ENCODE measurements at regions not wholly inside any gene's neighbourhood (a gene's known extent, or its start where the extent isn't known, plus 50 kb on each side); places are given as distances from the start of the nearest gene placed in this dataset.

GRCh38 chr9:108786322-108786721, 69.5 kb downstream of the ACTL7B start:
- Histone ChIP-seq H4K20me1 (ENCODE audit: insufficient read depth, low read length) (no peaks in the 10 kb centered on the region), H3K36me3 (replicated peaks in 1 of 2; ENCODE audit: control insufficient read depth in 1 of 2, insufficient read depth in 2 of 2, low read length in 2 of 2) (no peaks in the 10 kb centered on the region), H3K27ac (ENCODE audit: low read depth in 1 of 2, low read length in 2 of 2) (no peak overlapping the region), H3K9me3 (replicated peaks in 1 of 2; ENCODE audit: control insufficient read depth in 1 of 2, insufficient read depth in 1 of 2, low read length in 2 of 2) (peaks cover 0 to 7% of the 10 kb centered on the region in 2 donors), H3K79me2 (ENCODE audit: insufficient read depth, low read length) (no peaks in the 10 kb centered on the region), H3K4me3 (replicated peaks in 1 of 3; ENCODE audit: low read depth in 2 of 3, low read length in 3 of 3) (no peak overlapping the region), H3K4me1 (ENCODE audit: control insufficient read depth in 1 of 2, insufficient read depth in 2 of 2, low read length in 2 of 2) (peaks cover 52 to 66% of the 10 kb centered on the region in 2 donors), H3K4me2 (replicated peaks; ENCODE audit: extremely low read depth, low read length, poor library complexity, severe bottlenecking) (no peak overlapping the region), H3K9ac (ENCODE audit: insufficient read depth, low read length, poor library complexity, severe bottlenecking) (no peak overlapping the region), H3K27me3 (ENCODE audit: control insufficient read depth in 2 of 2, insufficient read depth in 2 of 2, low read length in 2 of 2) (no peaks in the 10 kb centered on the region), H2AFZ (ENCODE audit: insufficient read depth, low read depth, low read length, poor library complexity, severe bottlenecking) (no peak overlapping the region)
- no peak for TF ChIP-seq CTCF (IDR thresholded peaks at IDR 0.05)
- intact Hi-C loops (cut with micrococcal nuclease) = no loop called here
- Mint-ChIP-seq H3K27me3 (ENCODE audit: low read depth in 3 of 3) (peaks cover 0 to 2% (median 0%) of the 10 kb centered on the region in 3 donors), H3K4me3 (no peak overlapping the region), H3K27ac (no peak overlapping the region), H3K9me3 (peaks cover 2 to 32% (median 14%) of the 10 kb centered on the region in 7 donors), H3K4me1 (peaks cover 55% of the 10 kb centered on the region), H3K36me3 (no peaks in the 10 kb centered on the region)
- no CpG with 5 or more reads among the region's 4 CpGs for WGBS (ENCODE audit: insufficient coverage)
- DNase-seq = no peak

- intact Hi-C loops (cut with micrococcal nuclease) = no loop called here
- peaks cover 0 to 2% (median under 1%) of the 10 kb centered on the region in 3 donors for H3K27me3 Mint-ChIP-seq (ENCODE audit: low read depth in 3 of 3)
- Histone ChIP-seq H4K20me1 (ENCODE audit: insufficient read depth, low read length) (no peaks in the 10 kb centered on the region), H3K4me3 (replicated peaks in 1 of 3; ENCODE audit: low read depth in 2 of 3, low read length in 3 of 3) (peak overlapping the region in 1 of 3 experiments; percentile 24), H3K4me1 (ENCODE audit: control insufficient read depth in 1 of 2, insufficient read depth in 2 of 2, low read length in 2 of 2) (peaks cover 59 to 79% of the 10 kb centered on the region in 2 donors), H3K9me3 (replicated peaks in 1 of 2; ENCODE audit: control insufficient read depth in 1 of 2, insufficient read depth in 1 of 2, low read length in 2 of 2) (peaks cover 0 to 7% of the 10 kb centered on the region in 2 donors), H3K27me3 (ENCODE audit: control insufficient read depth in 2 of 2, insufficient read depth in 2 of 2, low read length in 2 of 2) (no peaks in the 10 kb centered on the region), H2AFZ (ENCODE audit: insufficient read depth, low read depth, low read length, poor library complexity, severe bottlenecking) (peak overlapping the region; percentile 25), H3K9ac (ENCODE audit: insufficient read depth, low read length, poor library complexity, severe bottlenecking) (peak overlapping the region; percentile 12), H3K4me2 (replicated peaks; ENCODE audit: extremely low read depth, low read length, poor library complexity, severe bottlenecking) (peak overlapping the region; percentile 50), H3K36me3 (replicated peaks in 1 of 2; ENCODE audit: control insufficient read depth in 1 of 2, insufficient read depth in 2 of 2, low read length in 2 of 2) (no peaks in the 10 kb centered on the region), H3K79me2 (ENCODE audit: insufficient read depth, low read length) (no peaks in the 10 kb centered on the region), H3K27ac (ENCODE audit: low read depth in 1 of 2, low read length in 2 of 2) (peak overlapping the region; percentile 15 to 71)
- peak; percentile 24 to 48 (median 30) for DNase-seq
- peaks cover 2 to 28% (median 7%) of the 10 kb centered on the region in 7 donors for H3K9me3 Mint-ChIP-seq
- 0% methylated on average over 2 of the region's 3 CpGs for WGBS (ENCODE audit: insufficient coverage)
- peak overlapping the region in 6 of 7 donors; percentile 36 to 91 (median 65) for H3K27ac Mint-ChIP-seq
- H3K4me1 Mint-ChIP-seq = peaks cover 66% of the 10 kb centered on the region
- TF ChIP-seq CTCF (IDR thresholded peaks at IDR 0.05) = no peak
- peak overlapping the region in 1 of 2 donors; percentile 49 for H3K4me3 Mint-ChIP-seq
- H3K36me3 Mint-ChIP-seq = no peaks in the 10 kb centered on the region
Measured at GRCh38 chr9:108784998-108785397, 70.8 kb downstream of the ACTL7B start.

Data from CD14-positive monocyte (primary cell).